ENCODE measurements at regions not wholly inside any gene's neighbourhood (a gene's known extent, or its start where the extent isn't known, plus 50 kb on each side); places are given as distances from the start of the nearest gene placed in this dataset.

DNA sequence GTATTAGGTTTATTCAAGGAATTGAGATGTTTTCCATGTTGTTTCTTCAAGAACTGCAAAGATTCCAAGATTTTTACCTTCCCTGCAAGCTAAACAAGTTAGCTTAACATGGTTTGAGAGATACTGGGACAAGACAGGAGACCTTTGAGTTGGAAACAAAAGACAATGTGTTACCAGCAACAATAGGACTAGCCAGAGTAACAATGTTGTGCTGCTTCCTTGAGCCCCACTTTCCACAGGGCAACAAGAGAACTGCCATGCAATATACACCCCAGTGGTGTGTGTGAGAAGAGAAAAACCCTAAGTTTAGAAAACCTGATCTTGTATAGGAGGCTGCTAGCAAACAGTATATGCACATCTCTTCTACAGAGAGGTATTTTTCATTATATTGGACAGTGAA lies 264.6 kb downstream of the PCDH20 start:
- TF ChIP-seq, protein P1, sequence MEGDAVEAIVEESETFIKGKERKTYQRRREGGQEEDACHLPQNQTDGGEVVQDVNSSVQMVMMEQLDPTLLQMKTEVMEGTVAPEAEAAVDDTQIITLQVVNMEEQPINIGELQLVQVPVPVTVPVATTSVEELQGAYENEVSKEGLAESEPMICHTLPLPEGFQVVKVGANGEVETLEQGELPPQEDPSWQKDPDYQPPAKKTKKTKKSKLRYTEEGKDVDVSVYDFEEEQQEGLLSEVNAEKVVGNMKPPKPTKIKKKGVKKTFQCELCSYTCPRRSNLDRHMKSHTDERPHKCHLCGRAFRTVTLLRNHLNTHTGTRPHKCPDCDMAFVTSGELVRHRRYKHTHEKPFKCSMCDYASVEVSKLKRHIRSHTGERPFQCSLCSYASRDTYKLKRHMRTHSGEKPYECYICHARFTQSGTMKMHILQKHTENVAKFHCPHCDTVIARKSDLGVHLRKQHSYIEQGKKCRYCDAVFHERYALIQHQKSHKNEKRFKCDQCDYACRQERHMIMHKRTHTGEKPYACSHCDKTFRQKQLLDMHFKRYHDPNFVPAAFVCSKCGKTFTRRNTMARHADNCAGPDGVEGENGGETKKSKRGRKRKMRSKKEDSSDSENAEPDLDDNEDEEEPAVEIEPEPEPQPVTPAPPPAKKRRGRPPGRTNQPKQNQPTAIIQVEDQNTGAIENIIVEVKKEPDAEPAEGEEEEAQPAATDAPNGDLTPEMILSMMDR (IDR thresholded peaks at IDR 0.05), result no peak
- no peak for TF ChIP-seq POLR2A (IDR thresholded peaks at IDR 0.05)

Measured in tibial nerve (tissue), 3 donors.